ENCODE measurements at regions not wholly inside any gene's neighbourhood (a gene's known extent, or its start where the extent isn't known, plus 50 kb on each side); places are given as distances from the start of the nearest gene placed in this dataset.

GRCh38 chr7:18206331-18206730 is 178.7 kb upstream of the PRPS1L1 start:
- TF ChIP-seq CTCF (IDR thresholded peaks at IDR 0.05) (no peak), POLR2AphosphoS5 (IDR thresholded peaks at IDR 0.05) (no peak), EP300 (IDR thresholded peaks at IDR 0.05) (no peak), POLR2A (IDR thresholded peaks at IDR 0.05) (no peak)
